H9 (cell line): ENCODE measurements at regions not wholly inside any gene's neighbourhood (a gene's known extent, or its start where the extent isn't known, plus 50 kb on each side); places are given as distances from the start of the nearest gene placed in this dataset.

ENCODE experiments used
- DNase-seq: peaks from one replicate; pipeline ENCODE4 v3.0.0-alpha.2; 2017
- H2AFZ ChIP-seq: one replicate; pipeline ENCODE4 v1.6.1; 2013; ENCODE audit warnings: mild to moderate bottlenecking, low read length, control low read depth, moderate library complexity
- H2AK5ac ChIP-seq: 2 replicates; pipeline ENCODE4 v1.6.1; 2013; ENCODE audit warnings: low read length, control low read depth, mixed read lengths; ENCODE audit not compliant: insufficient read length
- H2BK120ac ChIP-seq: one replicate; pipeline ENCODE4 v1.6.1; 2013; ENCODE audit warnings: low read depth, mild to moderate bottlenecking, low read length, control low read depth, inconsistent platforms; ENCODE audit not compliant: poor library complexity, severe bottlenecking
- H2BK12ac ChIP-seq: 2 replicates; pipeline ENCODE4 v1.6.1; 2013; ENCODE audit warnings: low read length, control low read depth, mixed read lengths, low read depth; ENCODE audit not compliant: insufficient read length
- H2BK15ac ChIP-seq: 2 replicates; pipeline ENCODE4 v1.6.1; 2013; ENCODE audit warnings: low read depth, low read length, control low read depth
- H2BK20ac ChIP-seq: one replicate; pipeline ENCODE4 v1.6.1; 2013; ENCODE audit warnings: low read depth, mild to moderate bottlenecking, low read length, control low read depth, inconsistent platforms; ENCODE audit not compliant: poor library complexity, severe bottlenecking
- H2BK5ac ChIP-seq: 2 replicates; pipeline ENCODE4 v1.6.1; 2013; ENCODE audit warnings: low read length, control low read depth, mixed read lengths; ENCODE audit not compliant: insufficient read length
- H3K14ac ChIP-seq: 2 replicates; pipeline ENCODE4 v1.6.1; 2013; ENCODE audit warnings: low read length, control low read depth; ENCODE audit not compliant: insufficient read depth
- H3K18ac ChIP-seq: 2 replicates; pipeline ENCODE4 v1.6.1; 2013; ENCODE audit warnings: low read depth, mild to moderate bottlenecking, mixed read lengths, low read length, control low read depth; ENCODE audit not compliant: insufficient read length
- H3K23ac ChIP-seq: 2 replicates; pipeline ENCODE4 v1.6.1; 2013; ENCODE audit warnings: low read length, control low read depth, mixed read lengths, low read depth; ENCODE audit not compliant: insufficient read length
- H3K23me2 ChIP-seq: 2 replicates; pipeline ENCODE4 v1.6.1; 2013; ENCODE audit warnings: low read depth, mild to moderate bottlenecking, mixed read lengths, low read length, control low read depth; ENCODE audit not compliant: insufficient read length, poor library complexity, severe bottlenecking
- H3K27ac ChIP-seq: 2 replicates; pipeline ENCODE4 v1.5.1; 2013; ENCODE audit warnings: low read length, control low read depth, mixed read lengths, low read depth; ENCODE audit not compliant: insufficient read length
- H3K27me3 ChIP-seq: 2 replicates; pipeline ENCODE4 v1.6.1; 2013; ENCODE audit warnings: low read length, control low read depth, inconsistent platforms; ENCODE audit not compliant: insufficient read depth
- H3K4ac ChIP-seq: 2 replicates; pipeline ENCODE4 v1.6.1; 2013; ENCODE audit warnings: low read depth, mild to moderate bottlenecking, control low read depth, inconsistent platforms, low read length, moderate library complexity
- H3K4me1 ChIP-seq: 2 replicates; pipeline ENCODE4 v1.6.1; 2013; ENCODE audit warnings: low read length, control low read depth, inconsistent platforms; ENCODE audit not compliant: insufficient read depth
- H3K4me2 ChIP-seq: 2 replicates; pipeline ENCODE4 v1.6.1; 2013; ENCODE audit warnings: low read length, control low read depth, mixed read lengths; ENCODE audit not compliant: insufficient read length, insufficient read depth
- H3K56ac ChIP-seq: 2 replicates; pipeline ENCODE4 v1.6.1; 2013; ENCODE audit warnings: low read depth, mild to moderate bottlenecking, mixed read lengths, low read length, control low read depth; ENCODE audit not compliant: insufficient read length
- H3K79me1 ChIP-seq: 2 replicates; pipeline ENCODE4 v1.6.1; 2013; ENCODE audit warnings: low read depth, mild to moderate bottlenecking, moderate library complexity, low read length, control low read depth, inconsistent platforms; ENCODE audit not compliant: insufficient read depth, poor library complexity, severe bottlenecking
- H3K79me2 ChIP-seq: 2 replicates; pipeline ENCODE4 v1.6.1; 2013; ENCODE audit warnings: low read length, control low read depth, inconsistent platforms; ENCODE audit not compliant: insufficient read depth
- H3K9ac ChIP-seq: 2 replicates; pipeline ENCODE4 v1.6.1; 2013; ENCODE audit warnings: low read length, control low read depth, mixed read lengths; ENCODE audit not compliant: insufficient read length; ENCODE audit errors: extremely low read depth
- H3K9me3 ChIP-seq: one replicate; pipeline ENCODE4 v1.6.1; 2013; ENCODE audit warnings: low read depth, low read length, inconsistent platforms; ENCODE audit not compliant: control insufficient read depth
- H3T11ph ChIP-seq: one replicate; pipeline ENCODE4 v1.6.1; 2013; ENCODE audit warnings: mild to moderate bottlenecking, low read length, control low read depth, inconsistent platforms
- H4K20me1 ChIP-seq: one replicate; pipeline ENCODE4 v1.6.1; 2013; ENCODE audit not compliant: control insufficient read depth, insufficient read length, insufficient read depth
- H4K5ac ChIP-seq: 2 replicates; pipeline ENCODE4 v1.6.1; 2013; ENCODE audit warnings: low read depth, mild to moderate bottlenecking, mixed read lengths, low read length, control low read depth; ENCODE audit not compliant: insufficient read length
- H4K8ac ChIP-seq: replicated peaks from 2 replicates; pipeline ENCODE4 v1.6.1; 2013; ENCODE audit warnings: low read length, control low read depth, mixed read lengths, low read depth; ENCODE audit not compliant: insufficient read length
- H4K91ac ChIP-seq: 2 replicates; pipeline ENCODE4 v1.6.1; 2013; ENCODE audit warnings: low read depth, mild to moderate bottlenecking, moderate library complexity, mixed read lengths, low read length, control low read depth; ENCODE audit not compliant: insufficient read length
- H3K27ac Mint-ChIP-seq, 3 experiments: 2 replicates in 2 of 3; 3 replicates in 1 of 3; pipeline ENCODE4 v1.8.0; 2020 to 2021; ENCODE audit warnings: mixed read lengths in 3 of 3, mild to moderate bottlenecking in 1 of 3, moderate library complexity in 1 of 3
- H3K27me3 Mint-ChIP-seq: 2 replicates; pipeline ENCODE4 v1.8.0; 2021; ENCODE audit warnings: low read depth, mild to moderate bottlenecking, moderate library complexity, mixed read lengths
- H3K36me3 Mint-ChIP-seq, 3 experiments: 2 replicates in 2 of 3; 3 replicates in 1 of 3; pipeline ENCODE4 v1.8.0; 2020 to 2021; ENCODE audit warnings: low read depth in 3 of 3, mixed read lengths in 3 of 3; ENCODE audit not compliant: insufficient read depth in 1 of 3
- H3K4me1 Mint-ChIP-seq, 2 experiments: 2 replicates each; pipeline ENCODE4 v1.8.0; 2020; ENCODE audit warnings: mixed read lengths in 2 of 2
- H3K4me3 Mint-ChIP-seq, 2 experiments: 2 replicates in 1 of 2; 3 replicates in 1 of 2; pipeline ENCODE4 v1.8.0; 2020 to 2021; ENCODE audit warnings: mild to moderate bottlenecking in 2 of 2, mixed read lengths in 2 of 2, moderate library complexity in 1 of 2
- H3K9me3 Mint-ChIP-seq, 2 experiments: 2 replicates in 1 of 2; 3 replicates in 1 of 2; pipeline ENCODE4 v1.8.0; 2020; ENCODE audit warnings: mild to moderate bottlenecking in 2 of 2, mixed read lengths in 2 of 2, moderate library complexity in 1 of 2
- WGBS: extraction: QIAGEN DNeasy Blood & Tissue Kit; methylation state at CpG from one replicate; pipeline ENCODE4 v1.1.7; 2013; ENCODE audit warnings: missing lambda C conversion rate, low lambda C conversion rate, mixed read lengths; ENCODE audit not compliant: insufficient read length; ENCODE audit errors: extremely low coverage; 5-methylcytosine and 5-hydroxymethylcytosine counted together
- TF ChIP-seq, protein P1 (sequence below): fragments of 200-600 bp; sonication (generic); conservative IDR thresholded peaks from 3 replicates; pipeline ENCODE4 v1.8.0; 2021; ENCODE audit warnings: antibody characterized with exemption, mild to moderate bottlenecking

GRCh38 chr11:28671274-28671673 is 563.1 kb downstream of the METTL15 start:
- H3K23ac ChIP-seq = no peak overlapping the region
- H3K4ac ChIP-seq = no peak overlapping the region
- H3K79me1 ChIP-seq = no peaks in the 10 kb centered on the region
- H4K8ac ChIP-seq = no peak overlapping the region
- no peaks in the 10 kb centered on the region for H3K79me2 ChIP-seq
- H3K36me3 Mint-ChIP-seq = no peaks in the 10 kb centered on the region
- H3K9me3 ChIP-seq = no peaks in the 10 kb centered on the region
- no peak overlapping the region for H3K56ac ChIP-seq
- H3K27me3 Mint-ChIP-seq = no peaks in the 10 kb centered on the region
- no CpG with 5 or more reads among the region's 4 CpGs for WGBS
- no peak overlapping the region for H2BK12ac ChIP-seq
- peaks cover 7 to 10% of the 10 kb centered on the region in 2 experiments; a peak in 3 of 4 replicates for H3K4me1 Mint-ChIP-seq
- no peak overlapping the region for H3K14ac ChIP-seq
- TF ChIP-seq, protein P1, sequence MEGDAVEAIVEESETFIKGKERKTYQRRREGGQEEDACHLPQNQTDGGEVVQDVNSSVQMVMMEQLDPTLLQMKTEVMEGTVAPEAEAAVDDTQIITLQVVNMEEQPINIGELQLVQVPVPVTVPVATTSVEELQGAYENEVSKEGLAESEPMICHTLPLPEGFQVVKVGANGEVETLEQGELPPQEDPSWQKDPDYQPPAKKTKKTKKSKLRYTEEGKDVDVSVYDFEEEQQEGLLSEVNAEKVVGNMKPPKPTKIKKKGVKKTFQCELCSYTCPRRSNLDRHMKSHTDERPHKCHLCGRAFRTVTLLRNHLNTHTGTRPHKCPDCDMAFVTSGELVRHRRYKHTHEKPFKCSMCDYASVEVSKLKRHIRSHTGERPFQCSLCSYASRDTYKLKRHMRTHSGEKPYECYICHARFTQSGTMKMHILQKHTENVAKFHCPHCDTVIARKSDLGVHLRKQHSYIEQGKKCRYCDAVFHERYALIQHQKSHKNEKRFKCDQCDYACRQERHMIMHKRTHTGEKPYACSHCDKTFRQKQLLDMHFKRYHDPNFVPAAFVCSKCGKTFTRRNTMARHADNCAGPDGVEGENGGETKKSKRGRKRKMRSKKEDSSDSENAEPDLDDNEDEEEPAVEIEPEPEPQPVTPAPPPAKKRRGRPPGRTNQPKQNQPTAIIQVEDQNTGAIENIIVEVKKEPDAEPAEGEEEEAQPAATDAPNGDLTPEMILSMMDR = no peak
- H3K27ac ChIP-seq = no peak overlapping the region
- no peaks in the 10 kb centered on the region for H3K4me1 ChIP-seq
- no peak overlapping the region for H2BK5ac ChIP-seq
- H3K23me2 ChIP-seq = no peaks in the 10 kb centered on the region
- no peak overlapping the region for H3K4me3 Mint-ChIP-seq
- no peak overlapping the region for H3K9ac ChIP-seq
- H4K5ac ChIP-seq = no peak overlapping the region
- DNase-seq = no peak
- H2AK5ac ChIP-seq = no peak overlapping the region
- H3K18ac ChIP-seq = no peak overlapping the region
- H4K91ac ChIP-seq = no peak overlapping the region
- no peak overlapping the region for H2BK20ac ChIP-seq
- H3K27ac Mint-ChIP-seq = no peak overlapping the region
- H4K20me1 ChIP-seq = no peaks in the 10 kb centered on the region
- H2AFZ ChIP-seq = no peak overlapping the region
- H3T11ph ChIP-seq = no peak overlapping the region
- no peaks in the 10 kb centered on the region for H3K27me3 ChIP-seq
- H2BK120ac ChIP-seq = no peak overlapping the region
- H3K9me3 Mint-ChIP-seq = no peaks in the 10 kb centered on the region
- H3K4me2 ChIP-seq = no peak overlapping the region
- H2BK15ac ChIP-seq = no peak overlapping the region
